ENCODE measurements at regions not wholly inside any gene's neighbourhood (a gene's known extent, or its start where the extent isn't known, plus 50 kb on each side); places are given as distances from the start of the nearest gene placed in this dataset.

GRCh38 chr2:17136877-17137276, 381.4 kb downstream of the RAD51AP2 start:
- TF ChIP-seq, protein P1, sequence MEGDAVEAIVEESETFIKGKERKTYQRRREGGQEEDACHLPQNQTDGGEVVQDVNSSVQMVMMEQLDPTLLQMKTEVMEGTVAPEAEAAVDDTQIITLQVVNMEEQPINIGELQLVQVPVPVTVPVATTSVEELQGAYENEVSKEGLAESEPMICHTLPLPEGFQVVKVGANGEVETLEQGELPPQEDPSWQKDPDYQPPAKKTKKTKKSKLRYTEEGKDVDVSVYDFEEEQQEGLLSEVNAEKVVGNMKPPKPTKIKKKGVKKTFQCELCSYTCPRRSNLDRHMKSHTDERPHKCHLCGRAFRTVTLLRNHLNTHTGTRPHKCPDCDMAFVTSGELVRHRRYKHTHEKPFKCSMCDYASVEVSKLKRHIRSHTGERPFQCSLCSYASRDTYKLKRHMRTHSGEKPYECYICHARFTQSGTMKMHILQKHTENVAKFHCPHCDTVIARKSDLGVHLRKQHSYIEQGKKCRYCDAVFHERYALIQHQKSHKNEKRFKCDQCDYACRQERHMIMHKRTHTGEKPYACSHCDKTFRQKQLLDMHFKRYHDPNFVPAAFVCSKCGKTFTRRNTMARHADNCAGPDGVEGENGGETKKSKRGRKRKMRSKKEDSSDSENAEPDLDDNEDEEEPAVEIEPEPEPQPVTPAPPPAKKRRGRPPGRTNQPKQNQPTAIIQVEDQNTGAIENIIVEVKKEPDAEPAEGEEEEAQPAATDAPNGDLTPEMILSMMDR (IDR thresholded peaks at IDR 0.05), result no peak
- no peak for TF ChIP-seq EZH2 (IDR thresholded peaks at IDR 0.05; ENCODE audit: borderline replicate concordance, insufficient read depth, low read depth, low read length, poor library complexity, severe bottlenecking)
